SK-N-SH (cell line): ENCODE measurements at regions not wholly inside any gene's neighbourhood (a gene's known extent, or its start where the extent isn't known, plus 50 kb on each side); places are given as distances from the start of the nearest gene placed in this dataset.

ENCODE experiments used
- CTCF ChIA-PET: fragments of 300-600, 350-600 bp; formaldehyde crosslinking; extraction: SDS; loops from one replicate; lab custom pipeline; 2021; lab: Yijun Ruan, JAX
- POLR2A ChIA-PET: fragments of 350-600 bp; sonication (Branson Sonifier 250); formaldehyde crosslinking; extraction: SDS; loops from one replicate; lab custom pipeline; 2020; ENCODE audit warnings: antibody characterized with exemption, inconsistent platforms; lab: Yijun Ruan, JAX
- DNase-seq: peaks from one replicate; pipeline ENCODE4 v3.0.0; 2012
- H2AFZ ChIP-seq: fragments of 200-600 bp; sonication (generic); 2 replicates; pipeline ENCODE4 v1.8.1; 2016; ENCODE audit warnings: antibody characterized with exemption, mild to moderate bottlenecking, low read depth
- H3F3A ChIP-seq: fragments of 200-600 bp; sonication (generic); replicated peaks from 2 replicates; pipeline ENCODE3; 2016; ENCODE audit warnings: antibody characterized with exemption, mild to moderate bottlenecking; ENCODE audit not compliant: insufficient read depth
- H3K27ac ChIP-seq, 2 experiments: fragments of 200-500 bp in 1 of 2; fragments of 200-600 bp in 1 of 2; sonication (Bioruptor generic) in 1 of 2; sonication (generic), shearing (Covaris generic) in 1 of 2; 2 replicates each; pipeline versions ENCODE4 v1.5.1 to v1.6.1; 2014 to 2016; ENCODE audit warnings: low read depth in 2 of 2, inconsistent platforms in 1 of 2, low read length in 1 of 2, mild to moderate bottlenecking in 1 of 2, mixed read lengths in 1 of 2
- H3K27me3 ChIP-seq: fragments of 200-600 bp; sonication (generic), shearing (Covaris generic); 2 replicates; pipeline ENCODE4 v1.6.1; 2016; ENCODE audit warnings: mixed run types; ENCODE audit not compliant: insufficient read depth
- H3K36me3 ChIP-seq, 2 experiments: fragments of 200-500 bp in 1 of 2; fragments of 200-600 bp in 1 of 2; sonication (Bioruptor generic) in 1 of 2; sonication (generic) in 1 of 2; replicated peaks in 1 of 2; 2 replicates each; pipeline versions ENCODE3 to v1.5.1; 2014 to 2016; ENCODE audit warnings: low read length in 1 of 2, mild to moderate bottlenecking in 1 of 2; ENCODE audit not compliant: insufficient read depth in 2 of 2, control insufficient read depth in 1 of 2
- H3K4me1 ChIP-seq, 2 experiments: fragments of 200-500 bp in 1 of 2; fragments of 200-600 bp in 1 of 2; sonication (Bioruptor generic) in 1 of 2; sonication (generic), shearing (Covaris generic) in 1 of 2; 2 replicates each; pipeline versions ENCODE4 v1.5.1 to v1.6.1; 2014 to 2016; ENCODE audit warnings: low read depth in 1 of 2, low read length in 1 of 2, mixed run types in 1 of 2; ENCODE audit not compliant: insufficient read depth in 2 of 2, control insufficient read depth in 1 of 2
- H3K4me2 ChIP-seq: fragments of 200-600 bp; sonication (generic), shearing (Covaris generic); 2 replicates; pipeline ENCODE4 v1.6.1; 2017; ENCODE audit warnings: mixed run types
- H3K4me3 ChIP-seq, 2 experiments: fragments of 200-500 bp in 1 of 2; fragments of 200-600 bp in 1 of 2; sonication (Bioruptor generic) in 1 of 2; sonication (generic), shearing (Covaris generic) in 1 of 2; 2 replicates each; pipeline versions ENCODE4 v1.5.1 to v1.8.1; 2014 to 2016; ENCODE audit warnings: low read depth in 2 of 2, inconsistent platforms in 1 of 2, low read length in 1 of 2, mild to moderate bottlenecking in 1 of 2, mixed read lengths in 1 of 2, moderate library complexity in 1 of 2
- H3K79me2 ChIP-seq: fragments of 200-600 bp; sonication (generic); 2 replicates; pipeline ENCODE4 v1.8.1; 2017; ENCODE audit warnings: mild to moderate bottlenecking; ENCODE audit not compliant: insufficient read depth
- H3K9ac ChIP-seq: fragments of 200-600 bp; sonication (generic); 2 replicates; pipeline ENCODE4 v1.6.1; 2017; ENCODE audit warnings: mixed run types
- H3K9me2 ChIP-seq: fragments of 200-600 bp; sonication (generic); 2 replicates; pipeline ENCODE4 v1.6.1; 2017; ENCODE audit warnings: mixed run types
- H3K9me3 ChIP-seq: fragments of 200-600 bp; sonication (generic); 2 replicates; pipeline ENCODE4 v1.6.1; 2017; ENCODE audit warnings: mixed run types, mild to moderate bottlenecking, moderate library complexity
- H4K20me1 ChIP-seq: fragments of 200-600 bp; sonication (generic); 2 replicates; pipeline ENCODE4 v1.6.1; 2017; ENCODE audit warnings: mild to moderate bottlenecking, mixed run types; ENCODE audit not compliant: insufficient read depth
- CTCF ChIP-seq: fragments of 200-600 bp; sonication (generic); IDR thresholded peaks from 2 replicates; pipeline ENCODE4 v1.6.1; 2017; ENCODE audit warnings: antibody characterized with exemption, mild to moderate bottlenecking, moderate library complexity
- GABPA ChIP-seq: IDR thresholded peaks from 2 replicates; pipeline ENCODE4 v1.4.0; 2012; ENCODE audit warnings: low read depth, mild to moderate bottlenecking
- JUND ChIP-seq: IDR thresholded peaks from 2 replicates; pipeline ENCODE4 v1.4.0; 2012
- MAX ChIP-seq: IDR thresholded peaks from 2 replicates; pipeline ENCODE4 v1.4.0; 2012; ENCODE audit warnings: low read depth
- MEF2A ChIP-seq: IDR thresholded peaks from 2 replicates; pipeline ENCODE4 v1.4.0; 2012; ENCODE audit warnings: low read depth, borderline replicate concordance
- NFIC ChIP-seq: IDR thresholded peaks from 2 replicates; pipeline ENCODE4 v1.4.0; 2012; ENCODE audit warnings: borderline replicate concordance
- PBX3 ChIP-seq: IDR thresholded peaks from 2 replicates; pipeline ENCODE4; 2012
- POLR2AphosphoS5 ChIP-seq: IDR thresholded peaks from 2 replicates; pipeline ENCODE4 v1.6.1; 2012; ENCODE audit warnings: low read depth, low read length
- SMC3 ChIP-seq: IDR thresholded peaks from 2 replicates; pipeline ENCODE4 v1.6.1; 2012; ENCODE audit warnings: low read depth, low read length, improper control_type of control experiment
- TAF1 ChIP-seq: IDR thresholded peaks from 2 replicates; pipeline ENCODE4 v1.6.1; 2012; ENCODE audit warnings: low read depth, mild to moderate bottlenecking, low read length, moderate library complexity, borderline replicate concordance
- YY1 ChIP-seq: IDR thresholded peaks from 2 replicates; pipeline ENCODE4 v1.4.0; 2012; ENCODE audit warnings: low read depth, mild to moderate bottlenecking
- ZBTB33 ChIP-seq: IDR thresholded peaks from 2 replicates; pipeline ENCODE4 v1.4.0; 2012; ENCODE audit warnings: low read depth, borderline replicate concordance
- WGBS: methylation state at CpG from one replicate; pipeline ENCODE4 v1.1.6; 2017; ENCODE audit warnings: low lambda C conversion rate; 5-methylcytosine and 5-hydroxymethylcytosine counted together

- no peaks in the 10 kb centered on the region for H3F3A ChIP-seq
- 73% methylated on average over 2 of the region's 2 CpGs for WGBS
These were observed 439.6 kb downstream of the KCNJ2 start for GRCh38 chr17:70608957-70609356.

GRCh38 chr17:70609566-70609965, 440.2 kb downstream of the KCNJ2 start:
- WGBS = 57% methylated on average over 1 of the region's 1 CpG
- TF ChIP-seq GABPA = no peak
- no peak for TF ChIP-seq PBX3
- no peak for TF ChIP-seq ZBTB33
- no peak for TF ChIP-seq YY1
- Histone ChIP-seq H4K20me1 (no peaks in the 10 kb centered on the region), H3K9ac (no peak overlapping the region), H3K4me1 (no peaks in the 10 kb centered on the region; a peak in 1 of 4 replicates), H3K36me3 (no peaks in the 10 kb centered on the region), H3K79me2 (no peaks in the 10 kb centered on the region), H2AFZ (no peak overlapping the region), H3F3A (no peaks in the 10 kb centered on the region), H3K27ac (no peak overlapping the region), H3K9me3 (no peaks in the 10 kb centered on the region), H3K4me2 (no peak overlapping the region), H3K9me2 (no peaks in the 10 kb centered on the region), H3K4me3 (no peak overlapping the region), H3K27me3 (no peaks in the 10 kb centered on the region)
- ChIA-PET POLR2A (no interaction called here), CTCF (interaction anchor here (0.9 to 1.0 kb wide), 2 partner anchors 21 to 1083 kb away, joined by 4 to 7 read pairs; no protein-coding TSS in a partner anchor)
- no peak for DNase-seq

More at GRCh38 chr17:70608957-70609356, 439.6 kb downstream of the KCNJ2 start:
- no peak for DNase-seq
- no peak overlapping the region for H2AFZ ChIP-seq
- no peaks in the 10 kb centered on the region for H3K36me3 ChIP-seq
- H3K9me2 ChIP-seq = no peaks in the 10 kb centered on the region
- H3K9ac ChIP-seq = no peak overlapping the region
- H3K27me3 ChIP-seq = no peaks in the 10 kb centered on the region
- H3K4me2 ChIP-seq = no peak overlapping the region
- no peak overlapping the region for H3K27ac ChIP-seq
- no peak overlapping the region for H3K4me3 ChIP-seq
- no peaks in the 10 kb centered on the region for H4K20me1 ChIP-seq
- ChIA-PET CTCF (no interaction called here), POLR2A (no interaction called here)
- no peaks in the 10 kb centered on the region for H3K79me2 ChIP-seq
- no peaks in the 10 kb centered on the region for H3K9me3 ChIP-seq
- H3K4me1 ChIP-seq = no peaks in the 10 kb centered on the region; a peak in 1 of 4 replicates
- TF ChIP-seq PBX3 = no peak

- H3K36me3 ChIP-seq = no peaks in the 10 kb centered on the region
- H2AFZ ChIP-seq = no peak overlapping the region
- H4K20me1 ChIP-seq = no peaks in the 10 kb centered on the region
- 73% methylated on average over 5 of the region's 5 CpGs for WGBS
- H3F3A ChIP-seq = no peaks in the 10 kb centered on the region
- CTCF ChIA-PET = interaction anchor here (0.9 to 1.0 kb wide), 2 partner anchors 20 to 1084 kb away, joined by 4 to 7 read pairs; no protein-coding TSS in a partner anchor
- H3K9ac ChIP-seq = no peak overlapping the region
- no peaks in the 10 kb centered on the region; a peak in 1 of 4 replicates for H3K4me1 ChIP-seq
- no peaks in the 10 kb centered on the region for H3K9me3 ChIP-seq
- TF ChIP-seq MAX (no peak), TAF1 (no peak), NFIC (no peak), JUND (no peak), MEF2A (no peak), POLR2AphosphoS5 (no peak), GABPA (no peak), CTCF (no peak), SMC3 (no peak)
- no peak overlapping the region for H3K4me3 ChIP-seq
- H3K4me2 ChIP-seq = no peak overlapping the region
- H3K9me2 ChIP-seq = no peaks in the 10 kb centered on the region
- H3K27ac ChIP-seq = no peak overlapping the region
- no peaks in the 10 kb centered on the region for H3K27me3 ChIP-seq
- POLR2A ChIA-PET = no interaction called here
- DNase-seq = no peak
- no peaks in the 10 kb centered on the region for H3K79me2 ChIP-seq
These were observed 440.8 kb downstream of the KCNJ2 start for GRCh38 chr17:70610161-70610560.
